GM23248 (cell line): ENCODE measurements at regions not wholly inside any gene's neighbourhood (a gene's known extent, or its start where the extent isn't known, plus 50 kb on each side); places are given as distances from the start of the nearest gene placed in this dataset.

ENCODE experiments used
- EZH2 ChIP-seq: fragments of 200-600 bp; sonication (generic); IDR thresholded peaks from 2 replicates; pipeline ENCODE4 v1.6.1; 2018; ENCODE audit warnings: antibody characterized with exemption, mild to moderate bottlenecking; ENCODE audit not compliant: insufficient read depth, poor library complexity, severe bottlenecking
- EZH2phosphoT487 ChIP-seq: fragments of 200-600 bp; sonication (generic); IDR thresholded peaks from 2 replicates; pipeline ENCODE4 v1.6.1; 2018; ENCODE audit warnings: antibody characterized with exemption, moderate library complexity, mild to moderate bottlenecking, low read depth; ENCODE audit not compliant: insufficient read depth

DNA sequence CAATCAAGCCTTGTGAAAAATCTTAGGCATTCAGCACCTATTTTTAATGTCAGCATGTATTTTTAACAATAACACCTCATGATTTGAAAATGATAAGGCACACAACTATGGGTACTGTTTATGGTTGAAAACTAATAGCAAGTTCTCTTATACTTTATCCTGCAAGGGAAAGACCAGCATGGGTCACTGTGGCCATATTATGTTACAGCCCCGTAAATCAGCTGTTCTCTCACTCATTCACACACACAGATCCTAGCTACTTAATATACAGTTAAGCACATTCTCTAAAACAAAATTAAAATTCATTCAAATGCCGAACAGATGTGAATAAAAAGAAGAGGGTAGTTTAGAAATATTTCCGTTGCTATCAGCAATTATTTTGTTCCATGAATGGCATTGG is 224.4 kb downstream of the OGFRL1 start:
- TF ChIP-seq EZH2 (no peak), EZH2phosphoT487 (no peak)
